ENCODE measurements at regions not wholly inside any gene's neighbourhood (a gene's known extent, or its start where the extent isn't known, plus 50 kb on each side); places are given as distances from the start of the nearest gene placed in this dataset.

GRCh38 chr18:78390952-78391348, 588.7 kb upstream of the SALL3 start:
- TF ChIP-seq GLIS3 (CRISPR knock-in tag; IDR thresholded peaks at IDR 0.05) (no peak), ISL1 (CRISPR knock-in tag; IDR thresholded peaks at IDR 0.05) (no peak), ZNF70 (CRISPR knock-in tag; IDR thresholded peaks at IDR 0.05) (no peak), ZC3H10 (CRISPR knock-in tag; IDR thresholded peaks at IDR 0.05) (no peak), RARB (CRISPR knock-in tag; IDR thresholded peaks at IDR 0.05) (no peak), ESRRG (CRISPR knock-in tag; IDR thresholded peaks at IDR 0.05) (no peak), ZNF8 (CRISPR knock-in tag; IDR thresholded peaks at IDR 0.05) (no peak)
